SK-N-SH (cell line): ENCODE measurements at regions not wholly inside any gene's neighbourhood (a gene's known extent, or its start where the extent isn't known, plus 50 kb on each side); places are given as distances from the start of the nearest gene placed in this dataset.

Experiments used
- CTCF ChIA-PET: fragments of 300-600, 350-600 bp; formaldehyde crosslinking; extraction: SDS; loops from one replicate; lab custom pipeline; 2021; lab: Yijun Ruan, JAX
- POLR2A ChIA-PET: fragments of 350-600 bp; sonication (Branson Sonifier 250); formaldehyde crosslinking; extraction: SDS; loops from one replicate; lab custom pipeline; 2020; ENCODE audit warnings: antibody characterized with exemption, inconsistent platforms; lab: Yijun Ruan, JAX
- DNase-seq: peaks from one replicate; pipeline ENCODE4 v3.0.0; 2012
- H2AFZ ChIP-seq: fragments of 200-600 bp; sonication (generic); 2 replicates; pipeline ENCODE4 v1.8.1; 2016; ENCODE audit warnings: antibody characterized with exemption, mild to moderate bottlenecking, low read depth
- H3F3A ChIP-seq: fragments of 200-600 bp; sonication (generic); replicated peaks from 2 replicates; pipeline ENCODE3; 2016; ENCODE audit warnings: antibody characterized with exemption, mild to moderate bottlenecking; ENCODE audit not compliant: insufficient read depth
- H3K27ac ChIP-seq, 2 experiments: fragments of 200-500 bp in 1 of 2; fragments of 200-600 bp in 1 of 2; sonication (Bioruptor generic) in 1 of 2; sonication (generic), shearing (Covaris generic) in 1 of 2; 2 replicates each; pipeline versions ENCODE4 v1.5.1 to v1.6.1; 2014 to 2016; ENCODE audit warnings: low read depth in 2 of 2, inconsistent platforms in 1 of 2, low read length in 1 of 2, mild to moderate bottlenecking in 1 of 2, mixed read lengths in 1 of 2
- H3K27me3 ChIP-seq: fragments of 200-600 bp; sonication (generic), shearing (Covaris generic); 2 replicates; pipeline ENCODE4 v1.6.1; 2016; ENCODE audit warnings: mixed run types; ENCODE audit not compliant: insufficient read depth
- H3K36me3 ChIP-seq, 2 experiments: fragments of 200-500 bp in 1 of 2; fragments of 200-600 bp in 1 of 2; sonication (Bioruptor generic) in 1 of 2; sonication (generic) in 1 of 2; replicated peaks in 1 of 2; 2 replicates each; pipeline versions ENCODE3 to v1.5.1; 2014 to 2016; ENCODE audit warnings: low read length in 1 of 2, mild to moderate bottlenecking in 1 of 2; ENCODE audit not compliant: insufficient read depth in 2 of 2, control insufficient read depth in 1 of 2
- H3K4me1 ChIP-seq, 2 experiments: fragments of 200-500 bp in 1 of 2; fragments of 200-600 bp in 1 of 2; sonication (Bioruptor generic) in 1 of 2; sonication (generic), shearing (Covaris generic) in 1 of 2; 2 replicates each; pipeline versions ENCODE4 v1.5.1 to v1.6.1; 2014 to 2016; ENCODE audit warnings: low read depth in 1 of 2, low read length in 1 of 2, mixed run types in 1 of 2; ENCODE audit not compliant: insufficient read depth in 2 of 2, control insufficient read depth in 1 of 2
- H3K4me2 ChIP-seq: fragments of 200-600 bp; sonication (generic), shearing (Covaris generic); 2 replicates; pipeline ENCODE4 v1.6.1; 2017; ENCODE audit warnings: mixed run types
- H3K4me3 ChIP-seq, 2 experiments: fragments of 200-500 bp in 1 of 2; fragments of 200-600 bp in 1 of 2; sonication (Bioruptor generic) in 1 of 2; sonication (generic), shearing (Covaris generic) in 1 of 2; 2 replicates each; pipeline versions ENCODE4 v1.5.1 to v1.8.1; 2014 to 2016; ENCODE audit warnings: low read depth in 2 of 2, inconsistent platforms in 1 of 2, low read length in 1 of 2, mild to moderate bottlenecking in 1 of 2, mixed read lengths in 1 of 2, moderate library complexity in 1 of 2
- H3K79me2 ChIP-seq: fragments of 200-600 bp; sonication (generic); 2 replicates; pipeline ENCODE4 v1.8.1; 2017; ENCODE audit warnings: mild to moderate bottlenecking; ENCODE audit not compliant: insufficient read depth
- H3K9ac ChIP-seq: fragments of 200-600 bp; sonication (generic); 2 replicates; pipeline ENCODE4 v1.6.1; 2017; ENCODE audit warnings: mixed run types
- H3K9me2 ChIP-seq: fragments of 200-600 bp; sonication (generic); 2 replicates; pipeline ENCODE4 v1.6.1; 2017; ENCODE audit warnings: mixed run types
- H3K9me3 ChIP-seq: fragments of 200-600 bp; sonication (generic); 2 replicates; pipeline ENCODE4 v1.6.1; 2017; ENCODE audit warnings: mixed run types, mild to moderate bottlenecking, moderate library complexity
- H4K20me1 ChIP-seq: fragments of 200-600 bp; sonication (generic); 2 replicates; pipeline ENCODE4 v1.6.1; 2017; ENCODE audit warnings: mild to moderate bottlenecking, mixed run types; ENCODE audit not compliant: insufficient read depth
- ELF1 ChIP-seq: IDR thresholded peaks from 2 replicates; pipeline ENCODE4 v1.4.0; 2012
- EP300 ChIP-seq, 2 experiments: IDR thresholded peaks; 2 replicates each; pipeline versions ENCODE4 v1.4.0 to v1.6.1; 2012; ENCODE audit warnings: borderline replicate concordance in 1 of 2, low read depth in 1 of 2, low read length in 1 of 2
- MEF2A ChIP-seq: IDR thresholded peaks from 2 replicates; pipeline ENCODE4 v1.4.0; 2012; ENCODE audit warnings: low read depth, borderline replicate concordance
- NFIC ChIP-seq: IDR thresholded peaks from 2 replicates; pipeline ENCODE4 v1.4.0; 2012; ENCODE audit warnings: borderline replicate concordance
- NRF1 ChIP-seq: IDR thresholded peaks from 2 replicates; pipeline ENCODE4 v1.6.1; 2012; ENCODE audit warnings: low read depth, mild to moderate bottlenecking, low read length
- POLR2AphosphoS5 ChIP-seq: IDR thresholded peaks from 2 replicates; pipeline ENCODE4 v1.6.1; 2012; ENCODE audit warnings: low read depth, low read length
- RAD21 ChIP-seq: IDR thresholded peaks from 2 replicates; pipeline ENCODE4 v1.6.1; 2012; ENCODE audit warnings: mild to moderate bottlenecking, low read length
- RCOR1 ChIP-seq: fragments of 150-350 bp; IDR thresholded peaks from 2 replicates; pipeline ENCODE4 v1.6.1; 2017; ENCODE audit warnings: antibody characterized with exemption, low read length
- SIN3A ChIP-seq: IDR thresholded peaks from 2 replicates; pipeline ENCODE4 v1.6.1; 2012; ENCODE audit warnings: low read depth, mild to moderate bottlenecking, low read length, moderate library complexity, borderline replicate concordance
- SMC3 ChIP-seq: IDR thresholded peaks from 2 replicates; pipeline ENCODE4 v1.6.1; 2012; ENCODE audit warnings: low read depth, low read length, improper control_type of control experiment
- YY1 ChIP-seq: IDR thresholded peaks from 2 replicates; pipeline ENCODE4 v1.4.0; 2012; ENCODE audit warnings: low read depth, mild to moderate bottlenecking
- WGBS: methylation state at CpG from one replicate; pipeline ENCODE4 v1.1.6; 2017; ENCODE audit warnings: low lambda C conversion rate; 5-methylcytosine and 5-hydroxymethylcytosine counted together
- TF ChIP-seq, protein P1 (sequence below): fragments of 200-600 bp; sonication (generic); IDR thresholded peaks from 2 replicates; pipeline ENCODE4 v1.6.1; 2017; ENCODE audit warnings: antibody characterized with exemption, mild to moderate bottlenecking, moderate library complexity

DNA sequence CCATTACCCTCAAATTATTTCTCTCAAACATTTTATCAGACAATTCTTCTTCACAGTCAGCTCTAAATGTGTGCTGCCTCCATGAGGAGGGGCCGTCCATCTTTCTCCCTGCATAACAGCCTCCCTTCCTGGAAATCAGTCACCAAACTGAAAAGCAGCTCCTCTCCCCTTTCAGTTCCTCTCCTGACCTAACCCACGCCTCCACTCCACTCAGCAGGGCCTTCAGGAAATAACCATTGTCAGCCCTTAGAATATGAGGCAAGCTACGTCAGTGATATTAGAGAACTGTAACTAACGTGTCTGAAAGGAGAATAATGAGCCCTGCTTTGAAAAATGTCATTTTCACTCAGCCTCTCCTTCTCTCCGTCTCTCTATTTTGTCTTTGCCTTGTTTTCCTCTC is 116.2 kb downstream of the OLFM4 start:
- 47% methylated on average over 5 of the region's 5 CpGs for WGBS
- Histone ChIP-seq H3K9me2 (no peaks in the 10 kb centered on the region), H3K36me3 (no peaks in the 10 kb centered on the region), H2AFZ (no peak overlapping the region), H4K20me1 (no peaks in the 10 kb centered on the region), H3K9me3 (no peaks in the 10 kb centered on the region), H3K27ac (no peak overlapping the region; a peak in 1 of 4 replicates), H3K27me3 (no peaks in the 10 kb centered on the region), H3F3A (no peaks in the 10 kb centered on the region), H3K4me2 (no peak overlapping the region), H3K4me3 (no peak overlapping the region), H3K79me2 (no peaks in the 10 kb centered on the region), H3K4me1 (no peaks in the 10 kb centered on the region; a peak in 2 of 4 replicates), H3K9ac (no peak overlapping the region)
- CTCF ChIA-PET: interaction anchor here (1.5 to 5.0 kb wide), 4 partner anchors 55 to 299 kb away, joined by 3 to 27 read pairs (median 5); no protein-coding TSS in a partner anchor
- POLR2A ChIA-PET: interaction anchor here (0.6 kb wide), 1 partner anchor 547 kb away, joined by 3 read pairs; no protein-coding TSS in a partner anchor
- no peak for TF ChIP-seq YY1
- no peak for TF ChIP-seq ELF1
- no peak for TF ChIP-seq NFIC
- no peak for TF ChIP-seq EP300 (IDR thresholded peaks at IDR 0.05; ENCODE audit: borderline replicate concordance in 1 of 2, low read depth in 1 of 2, low read length in 1 of 2)
- TF ChIP-seq SIN3A: no peak
- TF ChIP-seq RAD21: no peak
- no peak for TF ChIP-seq POLR2AphosphoS5
- no peak for TF ChIP-seq NRF1
- DNase-seq: no peak

GRCh38 chr13:53150568-53150967 is 122.0 kb downstream of the OLFM4 start:
- 55% methylated on average over 5 of the region's 5 CpGs for WGBS
- H3K36me3 ChIP-seq: no peaks in the 10 kb centered on the region
- H2AFZ ChIP-seq: no peak overlapping the region
- H3K9ac ChIP-seq: no peak overlapping the region
- no peaks in the 10 kb centered on the region for H3K27me3 ChIP-seq
- POLR2A ChIA-PET: no interaction called here
- no peaks in the 10 kb centered on the region; a peak in 1 of 4 replicates for H3K4me1 ChIP-seq
- TF ChIP-seq EP300 (IDR thresholded peaks at IDR 0.05; ENCODE audit: borderline replicate concordance in 1 of 2, low read depth in 1 of 2, low read length in 1 of 2): no peak
- no peak for TF ChIP-seq MEF2A
- DNase-seq: no peak
- H4K20me1 ChIP-seq: no peaks in the 10 kb centered on the region
- H3K4me2 ChIP-seq: no peak overlapping the region
- no peak overlapping the region for H3K27ac ChIP-seq
- CTCF ChIA-PET: interaction anchor here (1.4 to 5.6 kb wide), 7 partner anchors 16 to 581 kb away, joined by 3 to 128 read pairs (median 10); no protein-coding TSS in a partner anchor
- H3F3A ChIP-seq: no peaks in the 10 kb centered on the region
- H3K4me3 ChIP-seq: no peak overlapping the region
- no peaks in the 10 kb centered on the region for H3K79me2 ChIP-seq
- no peaks in the 10 kb centered on the region for H3K9me2 ChIP-seq
- H3K9me3 ChIP-seq: no peaks in the 10 kb centered on the region

DNA sequence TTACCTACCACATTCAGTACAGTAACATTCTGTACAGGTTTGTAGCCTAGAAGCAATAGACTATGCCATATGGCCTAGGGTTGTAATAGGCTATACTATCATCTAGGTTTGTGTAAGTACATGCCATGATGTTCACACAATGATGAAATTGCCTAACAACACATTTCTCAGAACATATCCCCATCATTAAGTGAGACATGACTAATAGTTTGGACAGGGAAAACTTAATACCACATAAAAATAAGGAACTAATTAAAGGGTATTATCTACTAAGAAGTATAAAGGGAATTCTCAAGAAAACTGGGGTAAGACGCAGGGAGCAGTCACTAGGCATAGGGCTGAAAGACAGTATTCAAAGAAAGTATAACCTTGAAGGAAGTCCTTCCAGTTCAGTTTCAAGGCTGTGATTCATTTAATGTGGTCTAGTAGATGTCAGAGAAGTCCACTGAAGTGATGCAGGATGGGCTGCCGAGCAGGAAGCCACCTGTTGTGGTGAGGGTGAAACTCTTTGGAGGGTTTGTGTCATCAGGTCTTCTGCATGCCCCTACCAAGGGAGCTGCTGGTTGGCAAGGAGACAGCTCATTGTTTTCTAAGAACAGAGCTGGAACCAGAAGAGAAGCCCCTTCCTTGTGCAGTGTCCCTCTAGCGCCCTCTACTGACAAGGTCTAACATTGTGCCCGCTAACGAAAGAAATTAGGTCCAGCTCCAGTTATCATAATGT is 122.9 kb downstream of the OLFM4 start:
- H3K27ac ChIP-seq: no peak overlapping the region
- H3F3A ChIP-seq: no peaks in the 10 kb centered on the region
- H2AFZ ChIP-seq: no peak overlapping the region
- no peaks in the 10 kb centered on the region for H3K9me2 ChIP-seq
- POLR2A ChIA-PET: interaction anchor here (0.8 kb wide), 1 partner anchor 183 kb away, joined by 8 read pairs; no protein-coding TSS in a partner anchor
- no peaks in the 10 kb centered on the region for H3K79me2 ChIP-seq
- WGBS: 24% methylated on average over 4 of the region's 5 CpGs
- no peaks in the 10 kb centered on the region for H3K36me3 ChIP-seq
- peak; percentile 54 for DNase-seq
- CTCF ChIA-PET: interaction anchor here (0.5 to 5.6 kb wide), 106 partner anchors 9 to 1153 kb away, joined by 3 to 128 read pairs (median 5); partner anchors contain the start of genes PCDH8 and SUGT1
- H3K4me1 ChIP-seq: no peaks in the 10 kb centered on the region; a peak in 1 of 4 replicates
- H4K20me1 ChIP-seq: no peaks in the 10 kb centered on the region
- TF ChIP-seq RAD21 (peak; percentile 89), RCOR1 (no peak), SMC3 (peak; percentile 52; the same call in 1 of the 2 replicates)
- TF ChIP-seq, protein P1, sequence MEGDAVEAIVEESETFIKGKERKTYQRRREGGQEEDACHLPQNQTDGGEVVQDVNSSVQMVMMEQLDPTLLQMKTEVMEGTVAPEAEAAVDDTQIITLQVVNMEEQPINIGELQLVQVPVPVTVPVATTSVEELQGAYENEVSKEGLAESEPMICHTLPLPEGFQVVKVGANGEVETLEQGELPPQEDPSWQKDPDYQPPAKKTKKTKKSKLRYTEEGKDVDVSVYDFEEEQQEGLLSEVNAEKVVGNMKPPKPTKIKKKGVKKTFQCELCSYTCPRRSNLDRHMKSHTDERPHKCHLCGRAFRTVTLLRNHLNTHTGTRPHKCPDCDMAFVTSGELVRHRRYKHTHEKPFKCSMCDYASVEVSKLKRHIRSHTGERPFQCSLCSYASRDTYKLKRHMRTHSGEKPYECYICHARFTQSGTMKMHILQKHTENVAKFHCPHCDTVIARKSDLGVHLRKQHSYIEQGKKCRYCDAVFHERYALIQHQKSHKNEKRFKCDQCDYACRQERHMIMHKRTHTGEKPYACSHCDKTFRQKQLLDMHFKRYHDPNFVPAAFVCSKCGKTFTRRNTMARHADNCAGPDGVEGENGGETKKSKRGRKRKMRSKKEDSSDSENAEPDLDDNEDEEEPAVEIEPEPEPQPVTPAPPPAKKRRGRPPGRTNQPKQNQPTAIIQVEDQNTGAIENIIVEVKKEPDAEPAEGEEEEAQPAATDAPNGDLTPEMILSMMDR: peak; percentile 82
- no peak overlapping the region for H3K9ac ChIP-seq
- no peak overlapping the region for H3K4me2 ChIP-seq
- H3K27me3 ChIP-seq: no peaks in the 10 kb centered on the region
- H3K4me3 ChIP-seq: peak overlapping the region in 1 of 2 experiments; percentile 51; a peak in 1 of 4 replicates
- H3K9me3 ChIP-seq: no peaks in the 10 kb centered on the region
